ENCODE measurements at regions not wholly inside any gene's neighbourhood (a gene's known extent, or its start where the extent isn't known, plus 50 kb on each side); places are given as distances from the start of the nearest gene placed in this dataset.
A peak's percentile ranks its signal among the peaks of the same experiment; 100 is the strongest.

- DNase-seq (no peak), ATAC-seq (no peak)
- H3K4me3 ChIP-seq: no peak overlapping the region
- in situ Hi-C loops (cut with MboI; ENCODE audit: low sequenced_read_pairs in 4 of 4) (loop anchor here in 2 of 4 donors (25.0 kb wide), 2 partner anchors 481 to 1356 kb away; no protein-coding TSS in a partner anchor), intact Hi-C loops (cut with DNase I; ENCODE audit: low total_unique reads) (loop anchor here (5.0 kb wide), 1 partner anchor 241 kb away; no protein-coding TSS in a partner anchor)
- no peaks in the 10 kb centered on the region for H3K27me3 ChIP-seq
- no peaks in the 10 kb centered on the region for H3K36me3 ChIP-seq
- no peaks in the 10 kb centered on the region for H3K9me3 ChIP-seq
- no peaks in the 10 kb centered on the region for H3K4me1 ChIP-seq
- TF ChIP-seq CTCF (IDR thresholded peaks at IDR 0.05 in 4 of 5, conservative IDR thresholded peaks at IDR 0.05 in 1 of 5) (no peak), POLR2A (IDR thresholded peaks at IDR 0.05) (no peak)
- H3K27ac ChIP-seq: no peak overlapping the region
Measured at GRCh38 chr11:116693102-116693570, 79.7 kb downstream of the BUD13 start.

DNA sequence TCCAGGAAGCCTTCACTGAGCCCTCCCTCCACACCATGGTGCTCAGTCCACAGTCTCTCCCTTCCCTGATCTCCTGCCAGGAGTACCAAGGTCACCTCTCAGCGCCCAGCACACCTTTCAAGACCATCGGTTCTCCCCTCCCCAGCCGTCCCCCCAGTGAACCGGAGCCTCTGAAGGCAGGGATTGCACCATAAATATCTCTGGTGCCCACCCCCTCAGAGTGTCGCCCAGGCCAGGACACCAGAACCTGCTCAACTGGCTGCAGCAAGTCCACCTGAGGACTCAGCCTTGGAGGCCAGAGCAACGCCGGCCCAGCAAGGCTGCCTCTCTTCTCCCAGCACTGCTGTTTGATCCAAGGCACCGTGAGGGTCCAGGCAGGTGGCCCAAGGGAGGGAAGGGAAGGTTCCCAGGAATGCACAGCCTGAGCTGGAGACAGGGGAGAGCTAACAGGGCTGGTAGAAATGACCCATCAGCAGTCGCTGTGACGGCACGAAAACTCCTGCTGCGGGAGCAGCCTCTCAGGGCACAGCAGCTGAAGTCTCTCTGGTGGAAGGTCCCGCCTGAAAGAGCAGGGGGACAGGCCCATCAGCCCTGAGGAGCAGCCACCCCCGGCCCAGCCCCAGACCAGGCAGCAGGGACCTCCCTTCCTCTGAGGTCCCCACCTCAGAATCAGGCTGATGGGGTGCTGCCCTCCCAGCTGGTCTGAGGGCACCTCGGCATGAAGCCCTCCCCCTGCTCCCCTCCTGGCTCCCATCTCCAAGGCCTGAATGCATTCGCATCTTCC, 80.3 kb downstream of the BUD13 start:
- in situ Hi-C loops (cut with MboI; ENCODE audit: low sequenced_read_pairs in 4 of 4) (loop anchor here in 2 of 4 donors (25.0 kb wide), 2 partner anchors 480 to 1355 kb away; no protein-coding TSS in a partner anchor), intact Hi-C loops (cut with DNase I; ENCODE audit: low total_unique reads) (loop anchor here (5.0 kb wide), 1 partner anchor 240 kb away; no protein-coding TSS in a partner anchor)
- DNase-seq (no peak), ATAC-seq (no peak)
- no peaks in the 10 kb centered on the region for H3K9me3 ChIP-seq
- H3K27me3 ChIP-seq: peaks cover 0 to 3% (median 0%) of the 10 kb centered on the region in 3 donors
- H3K4me3 ChIP-seq: no peak overlapping the region
- TF ChIP-seq CTCF (IDR thresholded peaks at IDR 0.05 in 4 of 5, conservative IDR thresholded peaks at IDR 0.05 in 1 of 5) (no peak), POLR2A (IDR thresholded peaks at IDR 0.05) (no peak)
- H3K36me3 ChIP-seq: no peaks in the 10 kb centered on the region
- H3K4me1 ChIP-seq: no peaks in the 10 kb centered on the region
- no peak overlapping the region for H3K27ac ChIP-seq

DNA sequence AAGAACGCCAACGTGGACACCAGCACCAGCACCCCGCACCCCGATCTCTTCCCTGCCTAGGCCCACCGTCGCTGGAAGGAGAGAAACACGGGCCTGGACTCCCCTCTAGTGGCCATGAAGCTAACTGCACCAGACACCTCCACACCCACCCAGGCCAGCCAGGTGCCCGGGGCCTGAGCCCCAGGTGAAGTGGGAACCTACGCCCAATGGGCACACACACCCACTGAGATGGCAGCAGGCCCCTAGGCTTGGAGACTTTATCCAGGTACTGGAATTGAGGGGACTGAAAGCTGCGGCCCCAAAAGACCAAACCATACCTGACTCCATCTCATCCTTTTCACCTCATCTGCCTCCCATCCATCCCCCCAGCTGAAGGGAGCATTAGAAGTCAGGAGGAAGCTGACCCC, 81.0 kb downstream of the BUD13 start:
- Histone ChIP-seq H3K27me3 (peaks cover 0 to 7% (median 0%) of the 10 kb centered on the region in 3 donors), H3K36me3 (no peaks in the 10 kb centered on the region), H3K4me3 (no peak overlapping the region), H3K4me1 (no peaks in the 10 kb centered on the region), H3K27ac (no peak overlapping the region), H3K9me3 (no peaks in the 10 kb centered on the region)
- intact Hi-C loops (cut with DNase I; ENCODE audit: low total_unique reads): loop anchor here (5.0 kb wide), 1 partner anchor 239 kb away; no protein-coding TSS in a partner anchor
- peak; percentile 47 to 58 for ATAC-seq
- no peak for DNase-seq
- in situ Hi-C loops (cut with MboI; ENCODE audit: low sequenced_read_pairs in 4 of 4): loop anchor here in 2 of 4 donors (25.0 kb wide), 2 partner anchors 479 to 1354 kb away; no protein-coding TSS in a partner anchor
- TF ChIP-seq POLR2A (IDR thresholded peaks at IDR 0.05) (no peak), CTCF (IDR thresholded peaks at IDR 0.05 in 4 of 5, conservative IDR thresholded peaks at IDR 0.05 in 1 of 5) (peak; percentile 59 to 81 (median 73))

- DNase-seq (no peak), ATAC-seq (no peak)
- Histone ChIP-seq H3K4me1 (no peaks in the 10 kb centered on the region), H3K27ac (no peak overlapping the region), H3K36me3 (no peaks in the 10 kb centered on the region), H3K27me3 (peaks cover 0 to 7% (median 0%) of the 10 kb centered on the region in 3 donors), H3K9me3 (no peaks in the 10 kb centered on the region), H3K4me3 (no peak overlapping the region)
- intact Hi-C loops (cut with DNase I; ENCODE audit: low total_unique reads) (loop anchor here (5.0 kb wide), 1 partner anchor 238 kb away; no protein-coding TSS in a partner anchor), in situ Hi-C loops (cut with MboI; ENCODE audit: low sequenced_read_pairs in 4 of 4) (loop anchor here in 2 of 4 donors (25.0 kb wide), 2 partner anchors 478 to 1353 kb away; no protein-coding TSS in a partner anchor)
- no peak for TF ChIP-seq POLR2A (IDR thresholded peaks at IDR 0.05)
Measured at GRCh38 chr11:116690611-116691010, 82.2 kb downstream of the BUD13 start.

All from gastrocnemius medialis (tissue), 4 donors.